Femur (tissue), 1 donor: ENCODE measurements at regions not wholly inside any gene's neighbourhood (a gene's known extent, or its start where the extent isn't known, plus 50 kb on each side); places are given as distances from the start of the nearest gene placed in this dataset.

ENCODE experiments used
- DNase-seq: peaks from one replicate; pipeline ENCODE4 v3.0.0-alpha.2; 2017

DNA sequence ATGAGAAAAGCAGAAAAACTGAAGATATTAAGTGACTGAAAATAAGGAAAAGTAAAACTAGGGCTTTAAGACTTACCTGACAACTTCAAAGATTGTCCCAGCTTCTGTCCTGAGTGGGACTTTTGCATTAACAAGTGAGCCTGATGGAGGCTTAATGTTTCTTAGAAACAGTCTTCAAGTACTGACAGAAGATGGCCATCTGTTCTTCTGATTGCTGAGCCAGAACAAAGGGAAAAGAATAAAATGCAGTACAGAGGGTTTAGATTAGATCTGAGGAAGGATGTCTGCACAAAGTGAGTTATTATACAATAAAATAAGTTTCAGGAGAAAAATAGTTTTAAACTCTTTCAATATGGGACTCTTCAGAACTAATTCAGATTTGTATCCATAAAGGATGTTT, 500.7 kb downstream of the CETN3 start:
- no peak for DNase-seq

DNA sequence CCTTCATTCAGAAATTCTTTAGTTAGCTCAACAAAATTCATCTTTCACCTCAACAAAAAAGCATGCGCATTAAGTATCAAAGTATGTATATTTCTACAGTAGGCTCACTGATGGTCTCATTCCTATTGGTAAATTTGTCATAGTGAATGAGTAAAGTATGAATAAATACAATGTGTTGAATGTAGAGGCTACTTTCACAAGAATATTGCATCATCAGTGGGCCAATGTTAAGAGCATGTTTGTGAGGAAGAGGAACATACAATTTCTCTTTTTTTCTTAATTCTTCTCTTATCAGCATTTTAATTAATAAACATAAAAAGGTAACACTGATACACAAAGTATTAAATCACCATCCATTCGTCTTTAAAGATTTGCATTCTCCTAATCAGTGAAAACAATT, 505.1 kb downstream of the CETN3 start:
- DNase-seq = no peak

DNA sequence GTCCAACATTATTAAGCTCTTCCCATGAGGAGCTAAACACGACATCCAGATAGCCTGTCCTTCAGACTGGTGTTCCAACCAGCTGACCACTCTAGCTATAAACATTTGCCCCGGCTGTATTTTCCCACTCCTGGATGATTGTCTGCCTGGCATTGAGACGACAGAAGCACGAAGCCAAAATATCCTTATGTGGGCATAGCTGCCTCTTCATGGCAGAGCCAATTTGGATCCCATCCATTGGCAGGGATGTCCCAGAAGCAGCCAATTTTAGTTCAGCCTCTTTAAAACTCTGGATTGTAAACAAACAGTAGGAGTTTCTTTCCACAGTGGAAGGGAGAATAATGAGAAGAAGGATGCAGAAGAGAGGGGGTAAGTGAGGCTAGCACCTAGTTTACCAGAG, 507.6 kb downstream of the CETN3 start:
- peak; percentile 45 for DNase-seq

DNA sequence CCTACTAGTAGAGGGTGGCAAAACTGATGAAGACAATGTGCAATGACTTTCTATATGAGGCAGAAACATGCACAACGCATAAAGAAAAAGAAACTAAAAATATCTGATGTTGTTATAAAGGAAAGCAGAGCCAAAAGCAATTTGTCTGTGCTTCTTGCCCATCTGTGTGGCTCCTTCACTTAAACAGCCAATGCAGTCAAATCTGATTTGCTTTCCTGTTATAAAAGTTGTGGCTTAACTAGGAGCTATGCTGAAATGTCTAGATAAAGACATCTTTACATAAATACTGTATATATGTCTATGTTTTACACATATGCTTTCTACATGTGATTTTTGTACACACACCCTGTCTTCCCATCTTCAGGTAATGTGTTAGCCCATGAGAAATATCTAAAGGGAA, 508.2 kb downstream of the CETN3 start:
- DNase-seq = no peak

DNA sequence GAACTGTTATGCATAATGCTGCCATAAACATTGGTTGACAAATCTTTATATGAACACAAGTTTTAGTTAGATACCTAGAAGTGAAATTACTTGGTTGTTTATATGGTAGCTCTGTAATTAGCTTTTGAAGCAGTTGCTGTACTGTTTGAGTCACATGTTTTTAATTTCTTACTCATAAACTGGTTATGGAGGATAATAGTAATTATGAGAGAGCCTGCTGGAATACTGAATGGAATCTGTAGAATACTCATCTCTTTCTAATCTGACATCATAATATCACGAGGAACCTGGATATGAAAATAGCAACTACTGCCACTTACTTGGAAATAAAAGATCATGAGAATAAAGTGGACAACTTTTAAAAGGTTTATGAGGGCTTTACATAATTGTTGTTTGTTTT, 509.2 kb downstream of the CETN3 start:
- DNase-seq = no peak

DNA sequence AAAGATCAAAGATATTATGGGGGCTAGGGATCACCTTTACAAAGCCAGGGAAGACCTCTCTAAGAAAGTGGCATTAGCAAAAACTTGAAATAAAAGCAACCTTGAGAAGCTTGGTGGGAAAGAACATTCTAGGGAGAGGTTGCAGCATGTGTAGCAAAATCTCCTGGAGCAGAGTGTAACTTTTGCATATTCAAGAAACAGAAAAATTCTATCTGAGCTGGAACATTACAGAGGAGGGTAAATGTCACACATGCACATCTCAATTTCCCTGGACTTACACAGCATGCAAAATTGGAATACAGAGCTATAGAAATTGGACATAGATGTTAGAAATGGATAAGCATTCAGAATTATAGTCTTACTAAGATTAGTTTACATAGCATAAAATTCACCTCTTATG, 510.0 kb downstream of the CETN3 start:
- DNase-seq = no peak

DNA sequence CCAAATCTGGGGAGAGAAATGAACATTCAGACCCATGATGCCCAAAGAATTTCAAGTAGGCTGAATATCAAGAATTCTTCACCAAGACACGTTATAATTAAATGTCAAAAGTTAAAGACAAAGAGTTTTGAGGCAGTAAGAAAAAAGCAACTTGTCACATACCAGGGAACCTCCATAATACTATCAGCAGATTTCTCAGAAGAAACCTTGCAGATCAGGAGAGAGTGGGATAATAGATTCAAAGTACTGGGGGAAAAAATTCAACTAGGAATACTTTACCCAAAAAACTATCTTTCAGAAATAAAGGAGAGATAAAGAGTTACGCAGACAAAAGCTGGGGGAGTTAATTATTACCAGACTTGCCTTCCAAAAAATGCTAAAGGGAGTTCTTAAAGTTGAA, 516.0 kb downstream of the CETN3 start:
- no peak for DNase-seq

DNA sequence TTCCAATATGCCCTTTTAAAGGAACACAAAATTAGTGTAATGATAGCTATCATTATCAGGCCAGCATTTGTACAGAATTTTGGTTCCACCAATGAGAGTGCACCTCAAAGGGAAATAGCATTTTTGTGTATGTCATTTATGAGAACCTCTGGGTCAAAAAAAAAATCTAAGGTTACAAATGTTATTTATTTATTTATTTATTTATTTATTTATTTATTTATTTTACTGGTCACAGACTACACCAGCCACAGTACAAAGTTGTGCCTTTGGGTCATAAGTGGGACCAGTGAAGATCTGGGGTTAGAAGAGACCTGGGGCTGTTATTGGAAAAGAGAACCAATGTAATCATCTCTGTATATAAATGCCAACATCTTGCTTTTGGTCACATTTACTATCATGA, 523.9 kb downstream of the CETN3 start:
- DNase-seq = no peak

DNA sequence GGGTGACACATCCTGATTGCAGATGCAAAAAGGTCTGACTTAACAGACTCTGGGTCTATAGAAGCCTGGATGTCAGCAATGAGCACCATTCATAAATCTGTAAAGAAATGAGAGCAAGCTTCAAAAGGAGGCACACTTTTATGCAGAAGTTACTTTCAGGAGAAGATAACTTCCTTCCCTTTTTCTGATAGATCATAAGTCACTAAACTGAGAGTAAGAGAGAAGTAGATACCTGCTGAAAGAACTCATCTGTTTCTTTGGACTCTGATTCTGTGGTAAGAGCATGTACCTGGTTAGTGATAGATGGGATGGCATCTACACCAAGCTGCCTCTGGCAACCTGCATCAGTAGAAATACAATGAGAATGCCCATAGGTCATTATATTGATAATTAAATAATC, 525.6 kb downstream of the CETN3 start:
- no peak for DNase-seq

DNA sequence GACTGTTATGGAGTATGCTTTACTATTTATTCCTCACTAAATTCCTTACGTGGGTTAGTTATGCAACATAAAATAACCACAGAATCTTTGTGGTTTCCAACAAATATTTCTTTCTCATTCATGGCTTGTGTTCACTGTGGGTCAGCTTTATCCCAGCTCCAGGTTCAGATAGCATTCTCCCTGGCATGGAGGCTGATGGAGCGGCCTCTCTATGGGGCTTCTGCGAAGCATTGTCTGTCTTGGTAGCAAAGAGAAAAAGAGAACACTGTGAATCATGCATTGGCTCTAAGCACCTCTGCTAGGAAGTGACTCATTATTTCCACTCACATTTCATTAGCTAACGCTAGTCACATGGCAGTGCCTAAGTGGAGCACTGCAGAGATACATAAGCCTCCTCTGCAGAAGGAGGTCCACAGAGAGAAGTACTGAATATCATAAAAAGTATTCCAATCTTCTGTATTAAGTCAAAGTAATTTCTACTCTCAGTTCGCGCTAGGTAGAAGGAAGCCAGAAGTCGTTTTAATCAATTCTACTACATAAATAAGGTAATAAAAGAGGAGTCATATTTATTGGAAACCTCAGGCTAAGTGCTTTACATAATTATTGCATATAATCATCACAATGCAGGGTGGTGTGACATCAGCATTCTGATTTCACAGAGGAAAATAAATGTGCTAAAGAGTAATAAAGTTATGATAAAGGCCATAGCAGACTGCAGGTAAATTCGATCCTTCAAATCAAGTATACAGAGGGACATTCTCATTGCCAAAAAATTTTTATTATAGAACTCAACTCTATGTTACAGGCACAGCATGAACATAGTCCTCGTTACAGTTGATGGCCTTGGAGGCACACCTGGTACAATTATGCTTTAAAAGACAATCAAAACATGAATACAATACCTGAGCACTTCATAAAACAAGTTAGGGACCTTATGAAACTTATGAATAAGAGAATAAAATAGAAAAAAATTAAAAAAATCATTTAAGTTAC, 531.1 kb downstream of the CETN3 start:
- DNase-seq = no peak

DNA sequence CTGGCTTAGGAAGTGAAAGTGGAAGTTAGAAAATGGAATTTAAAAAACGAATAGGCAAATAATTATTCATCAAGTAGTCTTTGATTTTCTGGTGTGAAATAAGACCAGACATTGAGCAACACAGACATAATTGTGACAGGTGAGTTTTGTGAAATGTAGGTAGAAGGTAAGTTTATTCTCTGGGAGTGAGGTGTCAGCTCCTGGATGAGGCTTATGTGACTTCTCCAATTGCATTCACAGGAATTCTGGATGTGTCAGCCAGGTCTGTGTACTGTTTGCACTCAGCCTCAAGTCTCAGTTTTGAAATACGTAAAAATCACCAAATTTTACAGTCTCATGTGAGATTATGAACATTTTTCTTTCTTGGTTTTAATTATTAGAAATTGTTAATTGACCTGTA, 537.6 kb downstream of the CETN3 start:
- no peak for DNase-seq

DNA sequence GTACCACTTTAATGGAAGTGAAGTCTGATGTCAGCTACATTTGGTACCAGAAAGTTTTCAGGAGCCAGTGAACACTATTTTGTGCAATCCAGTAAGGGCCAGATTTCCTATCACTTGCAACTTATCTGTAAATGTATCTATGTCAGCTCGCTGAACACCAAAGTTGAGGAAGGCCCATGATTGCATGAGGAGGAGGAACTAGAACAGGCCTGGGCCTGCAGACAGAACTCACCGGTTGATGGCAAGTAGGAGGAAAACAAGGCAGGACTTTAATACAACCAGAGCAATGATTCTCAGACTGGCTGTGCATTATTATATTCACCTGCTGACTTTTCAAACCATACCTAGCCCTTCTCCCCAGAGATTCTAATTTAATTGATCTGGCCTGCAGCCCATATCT, 540.2 kb downstream of the CETN3 start:
- DNase-seq = no peak

DNA sequence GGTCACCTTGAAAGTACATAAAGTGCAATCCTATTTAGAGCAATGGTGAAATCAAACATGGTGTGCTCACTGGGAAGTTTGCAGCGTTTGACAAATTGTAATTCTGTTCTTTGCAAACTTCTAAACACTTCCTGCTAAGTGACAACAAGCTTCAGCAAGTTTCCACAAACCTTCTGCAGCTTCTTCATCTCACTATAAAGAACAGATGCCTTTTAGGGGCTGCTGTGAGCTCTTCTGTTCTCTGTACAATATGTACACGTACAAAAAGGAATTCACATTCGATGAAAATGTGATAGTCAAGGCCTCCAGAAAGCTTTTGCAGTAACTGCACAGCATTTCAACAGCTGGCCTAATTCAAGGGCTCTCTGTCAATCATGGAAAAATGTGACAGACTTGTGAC, 543.1 kb downstream of the CETN3 start:
- no peak for DNase-seq

DNA sequence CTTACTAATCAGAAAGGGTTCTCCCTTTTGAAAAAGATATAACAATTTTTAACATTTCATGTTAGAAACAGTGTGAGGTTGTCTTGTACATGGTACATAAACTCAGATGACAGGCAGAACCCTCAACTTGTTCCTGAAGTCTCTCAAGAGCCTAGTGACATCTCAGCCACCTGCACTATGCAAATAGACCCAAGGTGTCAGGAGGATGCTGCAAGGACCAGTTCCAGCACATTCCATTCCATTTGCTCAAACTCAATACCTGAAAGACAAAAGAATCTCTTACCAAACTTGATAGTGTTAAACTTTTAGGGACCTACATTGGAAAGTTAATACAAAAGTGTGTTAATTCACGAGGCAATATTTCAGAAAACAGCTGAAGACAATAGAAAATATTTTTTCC, 544.6 kb downstream of the CETN3 start:
- no peak for DNase-seq

DNA sequence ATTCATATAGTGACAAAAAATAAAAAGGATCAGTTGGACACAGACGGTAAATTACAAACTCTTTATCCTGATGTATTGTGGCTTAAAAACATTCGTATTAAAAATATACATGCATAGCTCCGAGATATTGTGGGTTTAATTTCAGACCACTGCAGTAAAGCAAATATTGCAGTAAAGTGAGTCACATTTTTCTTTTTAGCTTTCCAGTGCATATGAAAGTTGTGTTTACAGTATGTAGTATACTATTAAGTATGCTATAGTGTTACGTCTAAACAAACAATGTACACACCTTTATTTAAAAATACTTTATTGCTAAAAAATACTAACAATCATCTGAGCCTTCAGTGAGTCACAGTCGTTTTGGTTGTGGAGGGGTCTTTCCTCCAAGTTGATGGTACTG, 551.8 kb downstream of the CETN3 start:
- DNase-seq = no peak

DNA sequence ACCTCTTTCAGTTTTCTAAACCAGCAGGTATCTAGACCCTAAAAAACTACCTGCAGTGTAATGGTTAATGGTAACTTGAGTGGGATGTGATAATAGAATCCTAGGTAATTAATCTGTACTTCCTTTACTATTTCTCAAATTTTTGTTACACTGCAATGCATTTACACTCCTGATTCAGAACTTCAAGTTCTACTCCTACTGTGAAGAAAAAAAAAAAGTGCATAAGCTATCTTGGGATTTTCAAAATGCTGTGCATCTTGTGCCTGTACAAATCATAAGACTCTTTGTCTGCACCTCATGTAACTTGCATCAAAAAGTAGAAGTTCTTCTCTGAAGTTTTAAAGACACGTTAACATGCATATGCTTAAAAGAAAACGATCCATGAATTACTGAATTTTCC, 554.1 kb downstream of the CETN3 start:
- DNase-seq = no peak

DNA sequence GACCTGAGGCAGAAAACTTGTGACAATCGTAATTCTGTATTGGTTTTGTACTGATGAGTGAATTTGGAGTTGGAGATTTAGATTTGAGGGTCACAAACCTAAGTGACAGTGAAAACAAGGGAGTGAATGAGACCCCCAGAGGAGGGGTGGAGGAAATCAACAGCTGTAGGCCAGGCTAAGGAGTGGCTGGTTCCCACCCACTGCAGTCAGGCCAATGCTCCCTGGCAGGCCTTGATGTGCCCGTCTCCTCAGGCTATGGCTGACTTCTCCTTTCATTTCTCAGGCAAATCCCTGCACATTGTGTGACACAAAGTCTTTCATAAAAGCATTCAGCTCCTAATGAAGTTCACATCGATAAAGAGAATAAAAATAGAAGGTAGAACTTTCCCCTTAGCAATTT, 557.6 kb downstream of the CETN3 start:
- no peak for DNase-seq

DNA sequence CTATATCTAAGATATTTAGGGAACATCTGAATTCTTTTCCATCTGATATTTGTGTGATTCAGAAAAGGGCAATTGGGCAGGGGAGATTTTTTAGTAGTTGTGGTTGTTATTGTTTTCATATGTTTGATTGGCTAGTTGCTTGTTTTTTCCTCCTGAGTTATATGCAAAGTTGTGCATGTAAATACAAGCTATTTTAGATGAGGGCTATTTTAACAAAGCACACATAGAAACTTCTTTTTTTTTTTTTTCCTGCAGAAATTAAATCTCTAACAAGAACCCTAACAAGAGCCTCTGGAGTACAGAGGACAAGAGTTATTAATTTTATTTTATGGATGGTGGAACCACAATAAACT, 559.1 kb downstream of the CETN3 start:
- no peak for DNase-seq

DNA sequence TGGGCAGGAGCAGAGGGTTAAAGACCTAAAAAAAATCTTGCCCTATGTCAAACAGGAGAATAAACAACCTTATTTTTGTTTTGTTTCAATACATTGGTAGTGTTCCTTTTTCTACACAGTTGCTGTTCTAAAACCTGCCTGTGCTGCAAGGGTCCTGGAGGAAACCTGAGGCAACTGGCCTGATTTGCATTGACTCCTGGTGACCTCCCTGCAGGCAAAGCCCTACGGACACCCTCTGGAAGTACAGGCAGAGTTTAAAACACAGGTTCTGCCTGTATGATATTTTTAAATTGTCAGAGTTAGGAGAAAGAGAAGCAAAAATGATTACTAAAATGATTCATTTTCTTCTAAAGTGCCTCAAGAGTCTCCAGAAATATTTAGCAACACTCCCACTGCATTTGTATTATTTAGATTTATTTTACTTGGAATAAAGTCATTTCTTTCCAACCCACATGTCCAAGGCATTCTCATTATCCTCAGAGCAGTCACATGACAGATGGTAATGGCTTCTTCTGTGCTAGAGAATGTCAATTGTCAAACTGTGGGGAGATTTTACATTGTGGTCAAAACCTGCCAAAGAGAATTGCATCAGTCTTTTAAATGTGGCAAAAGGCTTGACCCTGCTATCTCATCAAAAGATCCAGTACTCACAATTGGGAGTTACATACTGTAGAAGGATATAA, 559.6 kb downstream of the CETN3 start:
- no peak for DNase-seq

DNA sequence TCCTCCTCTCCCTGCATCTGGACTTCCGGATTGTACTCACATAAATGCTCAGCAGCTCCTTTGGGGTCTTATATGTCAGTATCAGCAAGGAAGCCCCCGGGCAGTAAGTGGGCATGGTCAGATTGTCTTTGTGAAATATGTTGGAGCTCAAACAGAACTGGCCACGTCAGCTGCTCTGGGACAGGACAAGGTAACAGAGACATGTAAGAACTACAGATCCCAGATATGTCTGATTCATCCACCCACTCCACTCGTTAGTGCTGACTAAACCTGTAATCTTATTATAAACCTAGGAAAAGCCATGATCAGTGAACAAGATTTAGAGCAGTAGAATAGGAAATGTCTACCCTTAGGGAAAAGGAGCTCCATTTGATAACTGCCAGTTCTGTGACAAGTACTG, 561.8 kb downstream of the CETN3 start:
- DNase-seq = no peak

DNA sequence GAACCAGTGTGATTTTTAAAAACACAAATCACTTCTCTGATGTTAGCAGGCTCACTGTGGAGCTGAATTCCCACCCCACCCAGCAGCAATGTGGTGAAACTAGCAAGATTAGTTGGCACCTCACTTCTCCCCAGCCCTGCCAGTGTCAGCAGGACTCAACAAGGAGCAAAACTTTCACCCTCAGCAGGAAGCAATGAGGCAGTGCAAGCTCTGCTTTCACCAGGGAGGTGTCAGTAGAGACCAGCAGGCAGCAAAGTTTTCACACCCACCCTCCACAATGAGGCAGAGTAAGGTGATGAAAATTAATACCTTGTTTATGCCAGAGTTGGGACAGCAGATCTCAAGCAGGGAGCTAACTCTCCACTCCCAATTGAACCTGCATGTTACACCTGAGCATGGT, 565.0 kb downstream of the CETN3 start:
- DNase-seq = no peak

DNA sequence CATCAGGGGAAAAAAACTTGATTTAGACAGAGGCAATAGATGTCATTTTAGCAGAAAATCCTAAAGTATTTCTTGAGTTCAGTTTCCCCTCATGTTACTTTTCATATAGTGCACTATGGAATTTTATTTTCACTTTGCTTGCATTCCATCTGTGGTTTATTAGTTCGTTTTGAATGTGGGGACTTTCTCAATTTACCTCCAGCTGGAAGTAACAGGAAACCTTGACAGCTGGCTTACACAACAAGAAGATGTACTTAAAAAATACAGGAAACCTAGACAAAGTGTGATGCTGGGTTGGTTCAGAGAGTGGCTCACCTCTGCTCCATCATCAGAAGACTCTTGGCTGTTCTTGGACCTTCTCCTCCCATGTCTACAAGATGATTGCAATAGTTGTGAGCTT, 567.0 kb downstream of the CETN3 start:
- no peak for DNase-seq

DNA sequence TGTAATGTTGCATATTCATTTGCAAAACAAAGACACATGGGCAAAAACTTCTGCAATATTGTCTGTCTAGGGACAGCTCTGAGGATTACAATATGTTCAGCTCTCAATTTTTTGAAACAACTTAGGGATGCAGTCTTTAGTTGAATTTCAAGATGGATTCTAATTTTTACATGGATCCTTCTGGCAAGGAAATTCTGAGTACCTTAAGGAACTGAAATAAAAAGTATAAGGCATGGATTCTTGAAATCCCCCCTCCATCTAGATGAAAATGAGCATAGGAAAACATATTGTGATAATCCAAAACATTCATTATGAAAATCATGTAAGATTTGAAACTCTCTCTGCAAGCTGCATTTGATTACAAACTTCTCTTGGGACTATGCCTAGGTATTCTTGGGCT, 568.6 kb downstream of the CETN3 start:
- no peak for DNase-seq

DNA sequence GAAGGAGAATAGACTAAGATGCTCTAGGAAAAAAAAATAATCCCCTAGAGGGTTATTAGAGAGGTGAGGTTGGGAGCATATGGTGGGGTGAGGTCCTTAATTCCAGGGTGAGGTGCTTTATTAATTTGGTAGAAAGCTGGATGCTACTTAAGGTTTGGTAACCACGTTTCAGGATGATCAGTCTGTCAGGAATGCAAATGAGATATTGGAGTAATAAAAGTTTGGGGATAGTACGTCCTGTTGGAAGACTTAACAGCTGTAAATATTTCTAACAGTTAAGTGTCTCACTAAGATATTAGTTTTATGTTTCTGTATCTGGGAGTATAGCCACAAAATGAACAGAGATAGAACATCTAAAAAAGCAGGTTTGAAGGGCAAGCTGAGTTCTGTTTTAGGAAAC, 578.9 kb downstream of the CETN3 start:
- DNase-seq = no peak

DNA sequence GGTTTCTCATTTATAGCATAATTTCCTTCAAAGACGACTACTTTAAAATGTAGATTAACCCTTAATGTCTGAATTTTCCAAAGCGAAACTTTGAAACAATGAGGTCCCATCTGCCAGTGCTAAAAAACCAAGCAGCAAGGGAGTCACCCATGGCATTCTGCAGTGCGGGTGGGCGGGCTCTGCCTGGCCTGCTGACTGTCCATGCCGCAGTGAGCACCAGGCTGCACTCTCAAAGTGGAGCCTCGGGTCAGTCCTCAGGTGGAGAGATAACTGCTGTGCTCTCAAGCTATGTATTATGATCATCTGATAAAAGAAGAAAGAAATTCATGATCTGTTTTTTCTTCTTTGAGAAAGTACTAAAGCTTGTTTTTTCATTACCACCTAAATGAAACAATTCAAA, 581.6 kb downstream of the CETN3 start:
- no peak for DNase-seq
